HG03066 (cell line): ENCODE measurements at regions not wholly inside any gene's neighbourhood (a gene's known extent, or its start where the extent isn't known, plus 50 kb on each side); places are given as distances from the start of the nearest gene placed in this dataset.
"Not testable (repeated sequence)": the region's sequence is repeated elsewhere in the genome, so short reads cannot be mapped to it uniquely, and the experiment has no call there.

Experiments
- ATAC-seq: cut with Tn5 transposase; IDR thresholded peaks from one replicate; pipeline ENCODE4 v1.9.1; 2021; ENCODE audit warnings: low read depth; ENCODE audit not compliant: unreplicated experiment

GRCh38 chr4:104010722-104011121, 290.9 kb upstream of the TACR3 start:
- ATAC-seq: no peak

GRCh38 chr4:104002318-104002717, 282.5 kb upstream of the TACR3 start:
- ATAC-seq: not testable (repeated sequence)

GRCh38 chr4:103998756-103999155, 279.0 kb upstream of the TACR3 start:
- ATAC-seq: no peak

- no peak for ATAC-seq
Observed at GRCh38 chr4:103996637-103997036, 276.9 kb upstream of the TACR3 start.

GRCh38 chr4:103996064-103996463, 276.3 kb upstream of the TACR3 start:
- no peak for ATAC-seq

- no peak for ATAC-seq
Observed at GRCh38 chr4:103994059-103994458, 274.3 kb upstream of the TACR3 start.

- ATAC-seq: no peak
Observed at GRCh38 chr4:103982454-103982853, 262.7 kb upstream of the TACR3 start.

GRCh38 chr4:103948244-103949018, 228.6 kb upstream of the TACR3 start:
- no peak for ATAC-seq

GRCh38 chr4:103947617-103948016, 227.8 kb upstream of the TACR3 start:
- no peak for ATAC-seq

GRCh38 chr4:103946621-103947268, 227.0 kb upstream of the TACR3 start:
- ATAC-seq: not testable (repeated sequence)

GRCh38 chr4:103938488-103938887, 218.7 kb upstream of the TACR3 start:
- no peak for ATAC-seq

GRCh38 chr4:103936653-103937145, 216.9 kb upstream of the TACR3 start:
- ATAC-seq: no peak

GRCh38 chr4:103934178-103934789, 214.5 kb upstream of the TACR3 start:
- ATAC-seq: peak; percentile 90

GRCh38 chr4:103928370-103928769, 208.6 kb upstream of the TACR3 start:
- ATAC-seq: no peak

GRCh38 chr4:103923551-103923950, 203.8 kb upstream of the TACR3 start:
- ATAC-seq: no peak

GRCh38 chr4:103918214-103918613, 198.4 kb upstream of the TACR3 start:
- no peak for ATAC-seq

- ATAC-seq: peak; percentile 90
Observed at GRCh38 chr4:103915224-103915869, 195.6 kb upstream of the TACR3 start.

GRCh38 chr4:103907414-103907813, 187.6 kb upstream of the TACR3 start:
- no peak for ATAC-seq

- no peak for ATAC-seq
Observed at GRCh38 chr4:103904123-103904522, 184.3 kb upstream of the TACR3 start.

- ATAC-seq: no peak
Observed at GRCh38 chr4:103902730-103903129, 182.9 kb upstream of the TACR3 start.

- ATAC-seq: no peak
Observed at GRCh38 chr4:103895876-103896465, 176.2 kb upstream of the TACR3 start.
